ENCODE measurements at regions not wholly inside any gene's neighbourhood (a gene's known extent, or its start where the extent isn't known, plus 50 kb on each side); places are given as distances from the start of the nearest gene placed in this dataset.
"Not testable (repeated sequence)": the region's sequence is repeated elsewhere in the genome, so short reads cannot be mapped to it uniquely, and the experiment has no call there.

DNA sequence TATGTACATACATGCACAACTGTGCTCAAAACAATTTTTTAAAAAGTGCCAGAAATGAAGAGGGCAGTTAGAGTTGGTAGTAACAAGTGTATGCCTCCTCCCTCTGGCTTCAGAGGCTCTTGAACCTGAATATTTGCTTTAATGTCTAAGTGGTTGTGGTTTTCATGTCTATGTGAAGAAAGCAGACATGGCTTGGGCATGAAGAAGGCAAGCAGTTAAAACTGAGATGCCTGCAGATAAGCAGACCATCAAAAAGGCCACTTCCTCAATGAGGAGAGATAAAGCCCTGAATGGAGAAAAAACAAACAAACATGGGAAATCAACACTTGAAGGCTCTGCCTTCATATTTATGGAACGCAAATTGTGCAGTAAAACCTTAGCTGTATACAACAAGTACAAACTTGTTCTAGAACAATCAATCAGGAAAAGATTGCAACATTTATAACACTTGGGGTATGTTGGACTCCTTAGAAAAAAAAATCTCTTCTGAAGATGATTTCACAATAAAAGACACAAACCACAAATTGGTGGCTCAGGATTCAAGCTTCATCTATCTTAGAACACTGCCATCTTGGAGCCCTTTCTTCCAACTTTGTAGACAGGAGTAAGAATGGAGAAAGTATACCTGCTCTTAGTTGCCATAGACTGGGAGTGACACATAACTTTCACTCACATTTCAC is 52.7 kb upstream of the PLA2G4A start:
- no peak for DNase-seq (ENCODE audit: low spot score)

DNA sequence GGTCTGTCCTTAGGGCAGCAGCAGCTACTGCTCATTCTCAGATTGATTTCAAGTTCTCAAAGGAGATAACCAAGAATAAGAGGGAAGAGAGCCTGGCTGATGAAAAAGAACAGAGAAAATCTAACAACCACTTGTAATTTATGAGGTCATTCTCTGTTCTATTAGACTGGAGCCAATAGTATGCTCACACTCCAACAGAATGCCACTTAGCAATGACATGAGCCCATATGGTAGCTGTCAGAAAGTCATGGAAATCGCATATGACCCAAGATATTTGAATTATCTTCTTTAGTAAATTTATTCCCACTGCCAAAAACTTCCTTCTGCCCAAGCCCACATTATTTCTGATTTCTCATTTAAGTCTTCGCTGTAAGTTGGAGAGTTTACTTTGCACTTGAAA is 53.7 kb upstream of the PLA2G4A start:
- DNase-seq (ENCODE audit: low spot score) = peak; percentile 61

DNA sequence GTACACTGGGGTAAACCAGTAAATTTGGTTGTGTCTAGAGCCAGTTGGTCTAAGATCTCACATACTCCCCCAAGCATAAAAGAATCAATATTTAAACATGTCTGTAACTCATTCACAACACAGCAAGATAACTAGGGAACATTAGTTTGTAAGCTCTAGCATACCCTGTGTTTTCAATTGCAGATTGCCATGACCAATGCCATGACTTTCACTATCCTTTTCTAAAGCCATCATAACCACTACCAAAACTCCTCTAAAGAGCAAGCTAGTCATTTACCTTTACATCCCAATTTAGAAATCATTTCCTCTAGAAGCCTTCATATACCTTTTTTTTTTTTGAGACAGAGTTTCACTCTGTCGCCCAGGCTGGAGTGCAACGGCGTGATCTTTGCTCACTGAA is 56.5 kb upstream of the PLA2G4A start:
- DNase-seq (ENCODE audit: low spot score) = no peak

DNA sequence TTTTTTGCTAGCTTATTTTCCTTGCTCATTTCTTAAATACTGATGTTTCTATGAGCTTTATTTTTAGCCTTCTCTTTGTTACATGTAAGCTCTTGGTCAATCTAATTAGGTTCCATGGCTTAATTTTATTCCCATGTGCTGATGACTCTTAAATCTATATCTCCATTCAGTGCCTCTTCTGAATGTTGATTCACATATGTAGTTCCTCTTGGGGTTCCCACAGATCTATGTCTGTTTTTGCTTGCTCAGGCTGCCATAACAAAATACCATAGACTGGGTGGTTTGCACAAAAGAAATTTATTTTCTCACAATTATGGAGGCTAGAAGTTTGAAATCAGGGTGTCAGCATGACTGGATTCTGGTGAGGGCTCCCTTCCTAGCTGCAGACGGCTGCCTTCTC is 58.3 kb upstream of the PLA2G4A start:
- DNase-seq (ENCODE audit: low spot score) = no peak

DNA sequence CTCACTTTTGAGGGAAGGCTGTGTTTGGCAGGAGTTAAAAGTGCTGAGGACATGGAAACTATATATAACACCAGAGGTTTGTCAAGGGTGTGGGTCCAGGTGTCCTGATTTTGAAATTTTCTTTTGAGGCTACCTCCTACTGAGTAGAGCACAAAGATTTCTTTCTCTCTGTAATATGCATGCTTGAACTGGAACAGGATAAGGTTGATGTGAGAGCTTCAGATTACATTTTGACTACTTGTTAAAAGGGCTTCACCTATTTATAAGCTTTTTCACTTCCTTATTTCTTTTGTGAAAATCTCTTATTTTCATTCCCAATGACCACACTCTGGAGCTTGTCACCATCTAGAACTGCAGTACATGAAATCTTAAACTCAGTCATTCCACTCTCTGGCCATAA is 59.8 kb upstream of the PLA2G4A start:
- DNase-seq (ENCODE audit: low spot score) = no peak

DNA sequence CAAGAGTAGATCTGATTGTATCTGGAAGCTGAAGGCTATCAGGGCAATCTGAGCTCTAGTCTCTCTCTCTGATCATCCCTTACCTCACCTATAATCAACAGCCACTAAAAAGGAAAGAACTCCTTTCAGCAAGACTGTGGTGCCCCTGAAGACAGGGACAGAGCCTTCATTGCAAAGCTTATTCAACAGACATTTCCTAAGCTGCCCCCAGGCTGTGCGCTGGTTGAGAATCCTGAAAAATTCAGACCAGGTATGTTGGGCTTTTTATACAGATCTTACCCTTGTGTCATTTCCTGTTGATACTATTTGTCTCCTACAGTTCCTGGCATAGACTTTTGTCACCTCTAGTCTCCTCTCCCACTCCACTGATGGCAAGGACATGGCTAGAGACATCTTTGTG is 63.3 kb upstream of the PLA2G4A start:
- no peak for DNase-seq (ENCODE audit: low spot score)

DNA sequence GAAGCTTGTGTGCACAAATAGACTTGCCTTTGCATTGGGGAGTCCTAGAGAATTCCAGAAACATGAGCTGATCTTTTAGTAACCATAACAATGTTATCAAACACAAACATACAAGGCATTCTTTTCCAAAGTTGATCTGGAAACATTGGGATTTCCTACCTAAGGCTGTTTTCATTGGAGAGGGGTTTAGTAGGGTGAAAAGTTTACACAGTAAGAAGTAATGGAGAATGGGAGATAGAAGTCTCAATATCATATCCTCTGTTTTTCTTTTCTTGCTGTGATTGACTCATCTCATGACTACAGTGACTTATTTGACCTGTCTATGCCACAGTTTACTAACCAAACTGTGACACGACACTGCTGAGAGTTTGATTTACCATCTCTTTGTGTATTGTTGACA is 65.6 kb upstream of the PLA2G4A start:
- DNase-seq (ENCODE audit: low spot score) = no peak

DNA sequence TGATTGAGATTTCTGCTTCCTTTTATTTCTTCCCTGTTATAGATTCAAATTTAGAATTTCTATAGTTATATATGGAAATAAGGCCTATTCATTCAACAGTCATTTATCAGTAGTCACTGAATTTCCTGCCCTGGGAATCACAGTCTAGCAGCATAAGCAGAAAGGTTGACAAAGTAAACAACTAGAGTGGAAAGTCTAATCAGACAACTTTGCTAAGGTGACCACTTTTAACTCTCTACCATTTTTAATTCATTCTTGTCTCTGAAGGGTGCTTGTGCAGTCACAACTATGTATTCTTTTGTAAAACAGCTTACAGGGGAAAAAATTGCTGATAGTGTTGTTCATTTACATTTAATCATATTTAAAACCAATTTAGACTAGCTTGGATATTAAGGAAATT is 66.1 kb upstream of the PLA2G4A start:
- DNase-seq (ENCODE audit: low spot score) = no peak

DNA sequence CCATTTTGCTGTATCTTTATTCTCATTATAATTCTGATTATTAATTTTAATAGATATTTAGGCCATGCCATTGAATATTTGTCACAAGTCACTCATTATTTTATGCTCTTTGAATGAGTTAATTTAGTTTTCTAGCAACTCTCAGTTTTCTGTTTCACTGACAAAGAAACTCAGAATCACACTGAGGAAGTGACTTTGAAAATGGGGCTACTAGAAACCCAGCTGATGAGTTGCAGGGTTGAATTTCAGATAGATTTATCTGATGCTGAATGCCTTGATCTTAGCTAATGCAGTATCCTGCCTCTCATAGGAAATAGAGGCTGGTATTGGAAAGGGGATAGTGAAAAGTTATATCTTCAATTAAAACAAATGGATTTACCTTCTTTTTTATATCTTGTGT is 67.4 kb upstream of the PLA2G4A start:
- no peak for DNase-seq (ENCODE audit: low spot score)

DNA sequence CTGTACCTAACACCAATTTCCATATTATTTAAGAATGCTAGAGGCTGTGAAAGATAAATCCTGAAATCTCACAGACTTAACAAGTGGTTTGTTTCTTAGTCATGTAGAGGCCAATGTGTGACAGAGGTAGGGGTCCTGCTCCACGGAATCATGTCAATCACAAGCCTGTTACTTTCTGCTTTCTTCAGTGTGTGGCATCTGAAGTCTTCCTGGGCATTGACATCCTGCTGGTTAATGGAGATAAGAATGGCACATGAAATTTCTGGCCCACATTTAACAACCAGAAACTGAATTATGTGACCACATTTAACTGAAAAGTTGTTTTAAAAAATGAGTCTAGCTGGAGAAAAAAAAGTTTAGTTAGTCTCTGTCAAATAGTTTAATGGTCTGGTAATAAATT is 68.3 kb upstream of the PLA2G4A start:
- DNase-seq (ENCODE audit: low spot score) = no peak

DNA sequence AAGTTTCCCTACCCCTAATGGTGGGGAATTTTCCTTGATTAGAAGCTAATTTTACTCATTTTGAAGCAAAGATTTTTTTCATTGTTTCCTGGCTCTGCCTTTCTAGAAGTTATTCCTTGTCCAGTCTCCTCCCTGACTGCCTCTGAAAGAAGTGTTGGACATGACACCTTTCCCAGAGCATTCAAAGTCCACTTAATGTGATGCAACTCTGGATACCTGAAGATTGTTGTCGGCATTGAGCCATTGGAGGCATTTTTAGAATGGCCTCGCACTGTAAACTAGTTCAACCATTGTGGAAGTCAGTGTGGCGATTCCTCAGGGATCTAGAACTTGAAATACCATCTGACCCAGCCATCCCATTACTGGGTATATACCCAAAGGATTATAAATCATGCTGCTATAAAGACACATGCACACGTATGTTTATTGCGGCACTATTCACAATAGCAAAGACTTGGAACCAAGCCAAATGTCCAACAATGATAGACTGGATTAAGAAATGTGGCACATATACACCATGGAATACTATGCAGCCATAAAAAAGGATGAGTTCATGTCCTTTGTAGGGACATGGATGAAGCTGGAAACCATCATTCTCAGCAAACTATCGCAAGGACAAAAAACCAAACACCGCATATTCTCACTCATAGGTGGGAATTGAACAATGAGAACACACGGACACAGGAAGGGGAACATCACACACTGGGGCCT is 69.7 kb upstream of the PLA2G4A start:
- not testable (repeated sequence) for DNase-seq (ENCODE audit: low spot score)

DNA sequence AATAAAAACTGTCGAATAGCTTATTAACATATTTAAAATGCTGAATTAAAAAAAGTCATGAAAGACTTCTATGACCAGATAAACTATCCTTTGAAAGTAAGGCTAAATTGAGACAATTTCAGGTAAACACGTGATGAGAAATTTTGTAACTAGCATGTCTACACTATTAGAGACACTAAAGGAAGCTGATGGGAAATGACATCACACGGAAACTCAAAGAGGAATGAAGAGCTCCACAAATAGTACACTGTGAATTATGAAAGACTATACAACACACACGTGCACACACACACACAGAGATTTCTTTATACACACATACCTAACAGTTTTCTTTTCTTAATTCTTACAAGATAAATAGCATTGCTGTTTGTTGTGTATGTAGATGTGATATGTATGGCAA is 70.9 kb upstream of the PLA2G4A start:
- DNase-seq (ENCODE audit: low spot score) = no peak

DNA sequence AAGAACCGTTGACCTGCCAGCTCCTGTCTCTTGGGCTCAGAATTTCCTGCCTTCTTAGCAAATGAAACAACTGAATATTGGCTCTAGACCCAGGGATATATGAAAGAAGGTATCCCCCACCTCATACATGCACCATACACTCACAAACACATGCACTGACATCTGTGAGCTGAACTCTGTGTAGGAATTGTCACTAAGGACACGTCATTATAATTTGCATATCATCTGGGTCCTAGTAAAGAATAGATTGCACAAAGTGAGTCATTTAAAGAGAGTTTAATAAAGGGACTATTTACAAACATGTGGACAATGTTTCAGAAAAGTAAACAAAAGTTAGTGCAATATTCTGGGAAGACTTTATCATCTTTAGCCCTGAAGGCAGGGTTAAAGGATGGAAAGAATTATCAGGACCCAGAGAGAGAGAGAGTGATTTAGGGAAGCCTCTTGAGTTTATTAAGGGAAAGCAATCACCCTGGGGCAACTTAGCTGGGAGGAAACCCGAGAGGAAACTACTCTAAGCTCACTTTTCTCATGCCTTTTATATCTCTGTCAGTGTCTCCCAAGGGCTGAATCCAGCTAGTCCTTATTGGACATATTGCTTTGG is 74.1 kb upstream of the PLA2G4A start:
- DNase-seq (ENCODE audit: low spot score) = no peak

DNA sequence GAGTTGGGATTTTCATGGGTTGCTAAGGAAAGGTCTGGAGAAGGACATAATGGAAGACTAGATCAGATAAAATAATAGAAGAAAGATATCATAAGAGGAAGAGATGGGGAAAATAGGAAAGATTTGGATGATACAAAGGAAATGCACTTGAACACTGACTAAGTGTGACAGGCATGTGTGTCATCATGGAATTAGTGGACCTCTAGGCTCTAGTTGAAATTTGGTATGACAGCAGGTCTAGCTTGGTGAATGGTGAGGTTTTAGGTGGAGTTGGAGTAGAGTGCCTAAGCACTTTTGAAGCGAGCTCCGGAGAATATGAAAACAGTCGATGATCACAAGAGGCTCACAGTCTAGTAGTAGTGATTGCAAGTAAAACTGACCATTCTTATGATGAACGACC is 73.0 kb upstream of the PTGS2 start:
- DNase-seq (ENCODE audit: low spot score) = no peak

DNA sequence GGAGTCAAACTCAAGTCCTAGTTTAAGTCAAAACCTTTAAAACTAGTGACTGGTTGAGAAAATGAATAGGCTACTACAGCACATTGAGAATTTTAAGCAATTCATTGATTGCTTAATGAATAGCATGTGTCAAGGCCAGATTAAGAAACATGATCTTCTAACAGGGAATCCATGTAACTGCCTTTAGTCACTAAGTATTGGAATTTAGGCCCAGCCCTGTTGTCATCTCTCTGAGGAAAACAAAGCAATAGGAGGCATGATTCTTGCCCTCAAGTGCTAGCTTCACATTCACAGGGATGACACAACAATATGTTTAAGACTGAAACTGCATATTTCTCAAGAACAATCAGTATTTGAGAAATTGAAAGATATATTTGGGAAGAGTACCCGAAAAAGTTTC is 70.0 kb upstream of the PTGS2 start:
- DNase-seq (ENCODE audit: low spot score) = no peak

DNA sequence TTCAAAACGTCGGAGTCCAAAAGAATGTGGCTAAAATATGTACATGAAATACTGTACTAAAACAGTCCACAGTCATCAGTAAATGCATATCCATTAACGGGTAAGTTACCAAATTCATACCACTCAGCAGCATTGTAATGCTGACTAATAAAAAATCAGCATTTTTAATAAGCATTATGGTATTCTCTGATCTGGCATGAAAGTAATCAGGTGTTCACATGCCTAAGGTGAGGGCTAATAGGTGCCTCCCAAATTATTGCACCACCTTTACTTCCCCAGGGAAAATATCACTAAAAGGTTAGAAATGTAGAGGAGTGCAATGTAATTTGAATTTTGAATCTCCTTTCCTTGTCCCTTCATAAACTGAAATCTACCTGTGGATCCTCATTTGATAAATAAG is 69.6 kb upstream of the PTGS2 start:
- no peak for DNase-seq (ENCODE audit: low spot score)

DNA sequence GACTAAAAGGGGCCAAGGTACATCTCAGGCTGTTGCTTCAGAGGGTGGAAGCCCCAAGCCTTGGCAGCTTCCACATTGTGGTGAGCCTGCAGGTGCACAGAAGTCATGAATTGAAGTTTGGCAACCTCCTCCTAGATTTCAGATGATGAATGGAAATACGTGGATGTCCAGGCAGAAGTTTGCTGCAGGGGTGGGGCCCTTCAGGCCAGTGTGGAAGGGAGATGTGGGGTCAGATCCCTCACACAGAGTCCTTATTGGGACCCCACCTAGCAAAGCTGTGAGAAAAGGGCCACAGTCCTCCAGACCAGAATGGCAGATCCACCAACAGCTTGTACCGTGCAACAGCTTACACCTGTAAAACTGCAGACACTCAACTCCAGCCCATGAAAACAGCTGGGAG is 67.4 kb upstream of the PTGS2 start:
- no peak for DNase-seq (ENCODE audit: low spot score)

DNA sequence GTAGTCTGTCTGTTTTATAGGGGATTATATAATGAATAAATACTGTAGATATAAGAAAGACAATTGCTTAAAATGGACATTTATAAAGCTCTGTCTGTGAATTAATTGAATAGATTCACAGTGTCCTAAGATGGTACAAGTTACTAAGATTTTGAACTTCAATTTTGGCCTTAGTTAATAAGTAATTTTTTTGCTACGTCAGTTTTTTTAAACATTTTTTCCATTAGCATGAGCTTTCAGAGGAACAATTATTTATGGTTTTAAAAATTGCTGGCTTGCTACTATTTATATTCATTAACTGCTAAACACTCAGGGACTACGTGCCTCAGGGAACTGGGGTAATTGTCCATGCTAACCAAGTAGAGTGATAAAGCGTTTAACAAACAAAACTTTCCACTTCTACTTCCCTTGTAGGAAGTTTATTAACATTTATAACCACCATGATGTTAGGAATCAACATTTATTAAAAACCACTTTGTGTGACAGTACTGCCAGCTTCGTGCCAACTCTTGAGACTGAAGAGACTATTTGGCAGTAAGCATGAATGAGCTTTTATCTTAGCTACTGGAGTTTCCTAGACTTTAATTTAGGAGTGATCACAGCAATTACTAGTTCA is 65.4 kb upstream of the PTGS2 start:
- no peak for DNase-seq (ENCODE audit: low spot score)

DNA sequence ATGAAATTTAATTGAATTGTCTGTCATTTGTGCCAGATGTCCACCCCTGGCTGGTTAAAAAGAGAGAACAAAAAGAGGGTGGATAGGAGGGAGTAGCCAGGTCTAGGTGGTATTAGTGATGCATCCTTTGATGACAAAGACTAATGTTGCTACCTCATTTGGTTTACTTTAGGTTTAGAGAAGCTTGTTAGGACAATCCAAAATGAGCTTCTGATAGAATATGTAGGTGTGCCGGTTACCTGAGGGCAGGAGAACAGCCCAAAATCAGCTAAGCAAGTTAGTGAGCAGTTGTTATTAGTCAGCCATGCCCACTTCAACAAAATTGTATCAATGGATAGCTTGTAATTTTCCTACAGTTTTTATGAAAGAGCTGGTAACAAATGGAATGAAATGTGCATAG is 61.4 kb upstream of the PTGS2 start:
- no peak for DNase-seq (ENCODE audit: low spot score)

DNA sequence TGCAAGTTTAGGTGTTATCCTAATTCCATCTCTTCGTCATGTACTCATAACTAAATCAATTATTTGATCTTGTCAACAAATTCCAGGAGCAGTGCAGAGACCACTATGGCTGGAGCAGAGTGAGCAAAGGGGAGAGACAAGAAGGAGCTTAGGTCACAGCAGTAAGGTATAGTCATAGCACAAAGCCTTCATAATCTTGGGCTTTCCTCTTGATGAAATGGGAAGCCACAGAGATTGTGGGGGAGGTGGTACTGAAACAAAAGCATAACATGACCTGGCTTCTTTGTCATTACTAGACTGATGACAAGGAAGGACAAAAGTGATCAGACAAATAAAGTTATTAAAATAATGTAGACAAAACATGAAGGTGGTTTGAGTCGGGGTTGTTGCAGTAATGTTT is 60.1 kb upstream of the PTGS2 start:
- DNase-seq (ENCODE audit: low spot score) = no peak

DNA sequence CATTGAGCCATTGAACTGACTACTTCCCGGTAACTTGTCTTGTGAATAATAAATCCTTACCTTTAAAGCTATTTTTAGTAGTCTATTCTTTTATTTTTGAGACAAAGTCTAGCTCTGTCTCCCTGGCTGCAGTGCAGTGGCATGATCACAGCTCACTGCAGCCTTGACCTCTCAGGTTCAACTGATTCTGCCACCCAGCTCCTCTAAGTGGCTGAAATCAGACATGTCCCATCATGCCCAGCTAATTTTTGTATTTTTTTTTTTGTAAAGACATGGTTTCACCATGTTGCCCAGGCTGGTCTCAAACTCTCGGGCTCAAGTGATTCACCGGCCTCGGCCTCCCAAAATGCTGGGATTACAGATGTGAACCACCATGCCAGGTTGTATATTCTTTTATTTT is 59.3 kb upstream of the PTGS2 start:
- DNase-seq (ENCODE audit: low spot score) = no peak

DNA sequence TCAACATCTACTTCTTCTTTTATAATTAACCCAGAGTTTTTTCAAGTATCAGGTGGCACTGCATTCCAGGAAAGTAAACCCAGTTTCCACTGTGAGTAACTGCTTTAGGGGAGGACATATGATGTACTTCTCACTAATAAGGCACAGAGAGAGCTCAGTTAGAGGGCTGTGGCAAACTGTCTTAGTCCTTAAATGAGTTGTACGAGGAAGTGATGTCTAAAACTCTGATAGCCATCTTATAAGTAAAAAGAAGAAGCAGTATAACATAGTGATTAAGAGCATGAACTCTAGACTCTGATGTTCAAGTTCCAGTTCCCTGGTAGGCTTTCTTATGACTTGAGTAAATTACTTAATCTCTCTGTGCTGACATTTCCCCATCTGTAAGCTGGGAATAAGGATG is 58.7 kb upstream of the PTGS2 start:
- DNase-seq (ENCODE audit: low spot score) = no peak

DNA sequence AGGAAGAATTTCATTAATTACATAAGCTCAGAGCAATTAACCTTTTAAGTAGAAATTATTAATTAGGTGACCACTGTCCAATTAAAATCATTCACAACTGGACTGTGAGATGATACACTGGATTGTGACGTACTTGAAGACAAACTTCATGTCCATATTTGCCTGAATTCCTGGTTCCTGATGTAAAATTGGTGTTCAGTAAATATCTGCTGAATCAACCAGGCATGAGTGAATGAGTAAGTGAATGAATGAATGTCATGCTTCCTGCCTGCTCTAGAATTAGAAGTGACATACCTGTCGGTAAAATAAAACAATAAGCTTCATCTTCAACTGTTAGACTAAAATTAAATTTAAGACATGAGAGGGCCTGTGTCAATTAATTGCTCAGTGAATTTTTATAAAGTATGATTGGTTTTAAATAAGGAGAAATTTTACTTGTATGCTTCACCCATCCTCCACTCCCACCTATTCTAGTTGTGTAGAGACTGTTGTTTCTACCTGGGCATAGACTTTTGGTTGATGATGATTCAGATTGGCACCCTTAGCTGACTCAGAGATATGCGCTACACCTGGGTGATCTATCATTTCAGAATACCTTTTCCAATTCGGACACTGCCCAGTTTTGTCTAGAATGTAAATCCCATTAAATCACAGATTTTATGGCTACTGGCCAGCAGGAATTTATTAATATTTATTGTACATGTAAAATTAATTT is 56.9 kb upstream of the PTGS2 start:
- DNase-seq (ENCODE audit: low spot score) = no peak

Data from cerebellar cortex (tissue), 1 donor.